B cell (primary cell): ENCODE measurements at regions not wholly inside any gene's neighbourhood (a gene's known extent, or its start where the extent isn't known, plus 50 kb on each side); places are given as distances from the start of the nearest gene placed in this dataset.

ENCODE experiments used
- CTCF ChIP-seq: fragments of 200-600 bp; IDR thresholded peaks from one replicate; pipeline ENCODE4 v1.8.0; 2022; ENCODE audit warnings: antibody characterized with exemption, mild to moderate bottlenecking
- EZH2 ChIP-seq: IDR thresholded peaks from 2 replicates; pipeline ENCODE4 v1.6.1; 2012; ENCODE audit warnings: borderline replicate concordance, low read depth, mild to moderate bottlenecking, moderate library complexity, low read length; ENCODE audit not compliant: insufficient read depth, poor library complexity, severe bottlenecking

GRCh38 chr18:55762424-55762823 is 174.4 kb upstream of the TCF4 start:
- TF ChIP-seq CTCF (no peak), EZH2 (no peak)
